ENCODE measurements at regions not wholly inside any gene's neighbourhood (a gene's known extent, or its start where the extent isn't known, plus 50 kb on each side); places are given as distances from the start of the nearest gene placed in this dataset.

GRCh38 chr11:71322192-71322735 lies 69.9 kb upstream of the SHANK2 start:
- Histone ChIP-seq H3K9me2 (ENCODE audit: insufficient read depth, low read length) (no peaks in the 10 kb centered on the region), H4K20me1 (ENCODE audit: insufficient read depth) (no peaks in the 10 kb centered on the region), H3K9me3 (ENCODE audit: low read length) (no peaks in the 10 kb centered on the region), H3K36me3 (ENCODE audit: insufficient read depth, low read length) (no peaks in the 10 kb centered on the region), H3K27me3 (ENCODE audit: insufficient read depth, low read depth, low read length) (no peaks in the 10 kb centered on the region), H3K79me2 (replicated peaks; ENCODE audit: insufficient read depth, low read length) (no peaks in the 10 kb centered on the region), H2AFZ (ENCODE audit: low read depth, low read length) (no peak overlapping the region), H3F3A (ENCODE audit: insufficient read depth, low read length, poor library complexity, severe bottlenecking) (no peaks in the 10 kb centered on the region), H3K27ac (ENCODE audit: low read length) (no peak overlapping the region), H3K4me3 (ENCODE audit: low read length) (no peak overlapping the region), H3K9ac (ENCODE audit: low read length) (no peak overlapping the region), H3K4me2 (ENCODE audit: low read length) (no peak overlapping the region)
- TF ChIP-seq REST (IDR thresholded peaks at IDR 0.05; ENCODE audit: borderline replicate concordance): no peak
- no peak for TF ChIP-seq CTCF (IDR thresholded peaks at IDR 0.05; ENCODE audit: poor library complexity, severe bottlenecking)
- no peak for TF ChIP-seq MXI1 (conservative IDR thresholded peaks at IDR 0.05; ENCODE audit: poor library complexity, severe bottlenecking)
- no peak for TF ChIP-seq SMC3 (conservative IDR thresholded peaks at IDR 0.05; ENCODE audit: poor library complexity)
- no peak for TF ChIP-seq POLR2AphosphoS5 (IDR thresholded peaks at IDR 0.05)
- TF ChIP-seq EZH2 (IDR thresholded peaks at IDR 0.05; ENCODE audit: borderline replicate concordance, insufficient read depth, low read length, poor library complexity, severe bottlenecking): no peak
- TF ChIP-seq TAF1 (IDR thresholded peaks at IDR 0.05; ENCODE audit: low read depth): no peak
- no peak for TF ChIP-seq RAD21 (conservative IDR thresholded peaks at IDR 0.05)
- no peak for TF ChIP-seq EP300 (conservative IDR thresholded peaks at IDR 0.05; ENCODE audit: poor library complexity, severe bottlenecking)

- no peak for TF ChIP-seq REST (IDR thresholded peaks at IDR 0.05; ENCODE audit: borderline replicate concordance)
- no peaks in the 10 kb centered on the region for H3K9me3 ChIP-seq (ENCODE audit: low read length)
- H3K27me3 ChIP-seq (ENCODE audit: insufficient read depth, low read depth, low read length): no peaks in the 10 kb centered on the region
- H3F3A ChIP-seq (ENCODE audit: insufficient read depth, low read length, poor library complexity, severe bottlenecking): no peaks in the 10 kb centered on the region
- no peak overlapping the region for H3K4me3 ChIP-seq (ENCODE audit: low read length)
- H3K36me3 ChIP-seq (ENCODE audit: insufficient read depth, low read length): no peaks in the 10 kb centered on the region
- no peak overlapping the region for H3K27ac ChIP-seq (ENCODE audit: low read length)
- no peak overlapping the region for H2AFZ ChIP-seq (ENCODE audit: low read depth, low read length)
- no peaks in the 10 kb centered on the region for H3K79me2 ChIP-seq (replicated peaks; ENCODE audit: insufficient read depth, low read length)
- H3K9ac ChIP-seq (ENCODE audit: low read length): no peak overlapping the region
- H4K20me1 ChIP-seq (ENCODE audit: insufficient read depth): no peaks in the 10 kb centered on the region
- H3K9me2 ChIP-seq (ENCODE audit: insufficient read depth, low read length): no peaks in the 10 kb centered on the region
- no peak overlapping the region for H3K4me2 ChIP-seq (ENCODE audit: low read length)
Measured at GRCh38 chr11:71321433-71322191, 69.2 kb upstream of the SHANK2 start.
